Stimulated activated CD4-positive, alpha-beta T cell treated with anti-CD3 and anti-CD28 coated beads, Interleukin-4, amount 100 ng/mL, for 1 hour (primary cell): ENCODE measurements at regions not wholly inside any gene's neighbourhood (a gene's known extent, or its start where the extent isn't known, plus 50 kb on each side); places are given as distances from the start of the nearest gene placed in this dataset.
"Not testable (repeated sequence)": the region's sequence is repeated elsewhere in the genome, so short reads cannot be mapped to it uniquely, and the experiment has no call there.

Experiments used
- DNase-seq: peaks from one replicate; pipeline ENCODE4 v3.0.0-alpha.2; 2020

- DNase-seq = no peak
These were observed 885.9 kb downstream of the CDH8 start for GRCh38 chr16:61150351-61150750.

- no peak for DNase-seq
These were observed 886.5 kb downstream of the CDH8 start for GRCh38 chr16:61149709-61150108.

- no peak for DNase-seq
These were observed 887.3 kb downstream of the CDH8 start for GRCh38 chr16:61148930-61149329.

- DNase-seq = no peak
These were observed 889.8 kb downstream of the CDH8 start for GRCh38 chr16:61146429-61146828.

- no peak for DNase-seq
These were observed 904.8 kb downstream of the CDH8 start for GRCh38 chr16:61131447-61131846.

- DNase-seq = no peak
These were observed 907.5 kb downstream of the CDH8 start for GRCh38 chr16:61128545-61129323.

- DNase-seq = no peak
These were observed 930.7 kb downstream of the CDH8 start for GRCh38 chr16:61105544-61105943.

GRCh38 chr16:61098505-61098904, 937.7 kb downstream of the CDH8 start:
- DNase-seq = no peak

GRCh38 chr16:61091300-61091699, 944.9 kb downstream of the CDH8 start:
- DNase-seq = not testable (repeated sequence)

GRCh38 chr16:61083711-61084110, 952.5 kb downstream of the CDH8 start:
- DNase-seq = no peak

GRCh38 chr16:61074324-61074723, 961.9 kb downstream of the CDH8 start:
- DNase-seq = no peak

GRCh38 chr16:61057635-61058034, 978.6 kb downstream of the CDH8 start:
- DNase-seq = no peak

- DNase-seq = no peak
These were observed 985.7 kb downstream of the CDH8 start for GRCh38 chr16:61050547-61050946.

- no peak for DNase-seq
These were observed 990.3 kb downstream of the CDH8 start for GRCh38 chr16:61045931-61046330.

- DNase-seq = no peak
These were observed 993.5 kb downstream of the CDH8 start for GRCh38 chr16:61042737-61043136.

- no peak for DNase-seq
These were observed 1005.6 kb downstream of the CDH8 start for GRCh38 chr16:61030616-61031015.

- DNase-seq = no peak
These were observed 1011.9 kb downstream of the CDH8 start for GRCh38 chr16:61024180-61024900.

GRCh38 chr16:61014869-61015268, 1021.4 kb downstream of the CDH8 start:
- DNase-seq = no peak

- DNase-seq = no peak
These were observed 1028.5 kb downstream of the CDH8 start for GRCh38 chr16:61007694-61008093.

GRCh38 chr16:61005952-61006351, 1030.3 kb downstream of the CDH8 start:
- DNase-seq = no peak

GRCh38 chr16:61002479-61003204, 1033.6 kb downstream of the CDH8 start:
- no peak for DNase-seq

- DNase-seq = no peak
These were observed 1044.4 kb downstream of the CDH8 start for GRCh38 chr16:60991886-60992285.

- DNase-seq = no peak
These were observed 1046.6 kb downstream of the CDH8 start for GRCh38 chr16:60989592-60989991.

GRCh38 chr16:60979119-60979518, 1057.1 kb downstream of the CDH8 start:
- DNase-seq = no peak
